Activated T-cell treated with anti-CD3 and anti-CD28 coated beads, Interleukin-2, amount 50 U/mL, for 72 hours (primary cell): ENCODE measurements at regions not wholly inside any gene's neighbourhood (a gene's known extent, or its start where the extent isn't known, plus 50 kb on each side); places are given as distances from the start of the nearest gene placed in this dataset.
"Not testable (repeated sequence)": the region's sequence is repeated elsewhere in the genome, so short reads cannot be mapped to it uniquely, and the experiment has no call there.

Experiments
- ATAC-seq, 2 donors: fragments of 150-1000 bp; cut with Tn5 transposase; replicated peaks in 1 of 2; 2 replicates each; pipeline ENCODE4 v1.10.0; 2021; ENCODE audit warnings: moderate library complexity in 2 of 2, mild to moderate bottlenecking in 1 of 2
- DNase-seq, 2 donors: peaks; one replicate each; pipeline ENCODE4 v3.0.0; 2021 to 2022; ENCODE audit warnings: mixed read lengths in 1 of 2
- H3K27ac Mint-ChIP-seq: one replicate; pipeline ENCODE4 v1.8.0; 2022; ENCODE audit warnings: mild to moderate bottlenecking, moderate library complexity, mixed read lengths
- H3K27me3 Mint-ChIP-seq: one replicate; pipeline ENCODE4 v1.8.0; 2022; ENCODE audit warnings: low read depth, mixed read lengths
- H3K36me3 Mint-ChIP-seq, 2 donors: one replicate each; pipeline ENCODE4 v1.8.0; 2022; ENCODE audit warnings: mixed read lengths in 2 of 2, mild to moderate bottlenecking in 1 of 2; ENCODE audit not compliant: insufficient read depth in 2 of 2
- H3K4me1 Mint-ChIP-seq: one replicate; pipeline ENCODE4 v1.8.0; 2022; ENCODE audit warnings: low read depth, mixed read lengths
- H3K4me3 Mint-ChIP-seq, 2 donors: one replicate each; pipeline ENCODE4 v1.8.0; 2022; ENCODE audit warnings: mild to moderate bottlenecking in 2 of 2, mixed read lengths in 2 of 2, moderate library complexity in 2 of 2
- H3K9me3 Mint-ChIP-seq, 2 donors: one replicate each; pipeline ENCODE4 v1.8.0; 2022; ENCODE audit warnings: mixed read lengths in 2 of 2

DNA sequence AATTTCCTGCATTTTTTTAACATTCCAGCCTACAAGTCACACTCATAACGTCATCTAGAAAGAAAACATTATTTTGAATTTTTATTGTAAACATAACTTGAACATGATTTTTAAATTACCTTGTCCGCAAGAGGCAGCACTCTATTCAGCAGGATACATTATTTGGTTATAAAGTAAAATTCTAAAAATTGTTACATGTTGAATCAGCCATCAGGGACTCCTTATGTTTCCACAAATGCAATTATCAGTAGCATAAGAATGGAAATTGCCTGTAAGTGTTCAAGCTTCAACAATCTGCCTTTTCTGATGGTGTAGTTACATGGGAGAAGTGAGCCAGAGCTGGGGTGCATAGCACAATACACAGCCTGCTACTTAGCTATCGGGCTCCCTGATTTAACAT, 97.5 kb downstream of the ZNF365 start:
- no peaks in the 10 kb centered on the region for H3K4me1 Mint-ChIP-seq

DNA sequence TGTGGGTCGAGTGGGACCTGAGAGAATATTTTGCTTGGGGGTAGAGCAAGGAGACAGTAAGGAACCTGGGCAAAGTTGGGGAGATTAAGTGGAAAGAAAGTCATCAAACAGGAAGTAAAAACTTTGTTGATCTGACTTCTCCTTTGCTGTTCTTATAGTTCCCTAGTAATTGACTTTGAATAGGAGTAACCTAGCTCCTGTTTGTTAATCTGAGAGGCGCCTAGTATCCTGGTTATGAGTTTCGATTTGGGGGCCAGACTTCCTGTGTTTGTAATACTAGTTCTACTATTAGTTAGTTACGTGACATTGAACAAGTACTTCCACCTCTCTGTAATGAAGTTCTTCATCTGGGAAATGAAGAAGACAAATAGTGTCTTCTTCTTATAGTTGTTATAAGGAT, 99.1 kb downstream of the ZNF365 start:
- no peak for DNase-seq
- Mint-ChIP-seq H3K4me3 (no peak overlapping the region), H3K4me1 (no peaks in the 10 kb centered on the region), H3K36me3 (no peaks in the 10 kb centered on the region), H3K27ac (no peak overlapping the region), H3K27me3 (no peaks in the 10 kb centered on the region), H3K9me3 (no peaks in the 10 kb centered on the region)
- ATAC-seq: no peak

More for the DNA sequence above, 97.5 kb downstream of the ZNF365 start:
- Mint-ChIP-seq H3K27me3 (no peaks in the 10 kb centered on the region), H3K4me3 (no peak overlapping the region), H3K9me3 (no peaks in the 10 kb centered on the region), H3K36me3 (no peaks in the 10 kb centered on the region), H3K27ac (no peak overlapping the region)
- no peak for ATAC-seq
- DNase-seq: no peak

DNA sequence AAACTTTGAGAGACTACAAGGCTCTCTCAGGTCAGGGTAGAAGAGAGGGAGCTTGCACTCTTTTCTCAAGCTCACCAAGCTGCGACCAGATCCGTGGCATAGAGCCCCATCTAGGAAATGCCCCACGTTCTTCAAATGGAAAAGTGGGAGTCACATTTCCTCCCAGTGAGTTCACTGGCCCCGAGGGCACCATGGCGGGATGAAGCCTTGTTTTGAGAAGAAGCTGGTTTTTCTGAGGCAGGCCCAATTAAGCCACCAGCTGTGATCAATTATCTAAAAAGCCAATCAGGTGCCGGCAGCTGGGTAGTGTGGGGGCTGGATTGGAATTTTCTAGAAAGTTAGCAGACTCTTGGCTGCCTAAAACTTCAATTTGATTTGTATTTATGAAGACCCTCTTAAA, 101.4 kb downstream of the ZNF365 start:
- no peaks in the 10 kb centered on the region for H3K9me3 Mint-ChIP-seq
- no peaks in the 10 kb centered on the region for H3K4me1 Mint-ChIP-seq
- peaks cover 11% of the 10 kb centered on the region for H3K27me3 Mint-ChIP-seq
- ATAC-seq (no peak), DNase-seq (no peak)
- no peak overlapping the region for H3K27ac Mint-ChIP-seq
- H3K36me3 Mint-ChIP-seq: no peaks in the 10 kb centered on the region
- no peak overlapping the region for H3K4me3 Mint-ChIP-seq

DNA sequence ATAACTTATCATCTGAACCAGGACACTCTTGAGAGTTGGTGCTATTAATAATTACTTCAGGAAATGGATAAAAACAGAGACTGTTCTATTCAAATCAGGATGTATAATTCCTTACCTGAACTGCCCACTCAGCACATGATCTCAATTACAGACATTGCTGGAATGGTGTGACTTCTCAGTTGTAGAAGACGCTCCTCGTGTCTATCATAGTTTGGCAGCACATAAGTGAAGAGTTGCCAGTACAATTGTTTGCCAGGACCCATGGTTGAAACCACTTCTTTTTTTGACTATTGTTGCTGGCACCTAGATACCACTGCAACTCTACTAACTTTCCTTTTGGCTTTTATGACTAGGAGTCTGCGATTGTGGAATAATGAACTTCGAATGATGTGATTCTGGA, 105.4 kb downstream of the ZNF365 start:
- DNase-seq: no peak
- Mint-ChIP-seq H3K4me3 (no peak overlapping the region), H3K4me1 (no peaks in the 10 kb centered on the region), H3K36me3 (no peaks in the 10 kb centered on the region), H3K27ac (no peak overlapping the region), H3K9me3 (peaks cover 0 to 2% of the 10 kb centered on the region in 2 donors), H3K27me3 (peaks cover 15% of the 10 kb centered on the region)
- no peak for ATAC-seq

DNA sequence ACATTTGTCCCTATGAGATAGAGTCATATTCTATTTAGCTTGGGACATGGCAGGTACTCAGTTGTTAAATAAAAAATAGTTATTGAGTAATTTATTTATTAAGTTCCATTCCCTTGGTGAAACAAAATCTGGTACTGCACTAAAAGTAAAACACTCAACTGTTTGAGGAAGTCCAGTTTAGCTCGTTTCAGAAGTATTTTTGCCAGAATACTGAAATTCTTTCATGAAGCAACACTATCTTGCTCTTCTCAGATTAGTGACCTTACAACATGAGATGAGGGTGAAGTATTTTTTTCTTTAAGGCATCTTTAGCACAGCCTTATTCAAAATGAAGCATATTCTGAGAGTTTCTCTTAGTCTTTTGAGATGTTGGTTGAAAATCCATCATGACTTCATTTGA, 106.0 kb downstream of the ZNF365 start:
- H3K9me3 Mint-ChIP-seq: peaks cover 0 to 2% of the 10 kb centered on the region in 2 donors
- no peak overlapping the region for H3K4me3 Mint-ChIP-seq
- H3K27ac Mint-ChIP-seq: no peak overlapping the region
- DNase-seq (no peak), ATAC-seq (no peak)
- H3K27me3 Mint-ChIP-seq: peaks cover 17% of the 10 kb centered on the region
- no peaks in the 10 kb centered on the region for H3K36me3 Mint-ChIP-seq
- H3K4me1 Mint-ChIP-seq: no peaks in the 10 kb centered on the region

DNA sequence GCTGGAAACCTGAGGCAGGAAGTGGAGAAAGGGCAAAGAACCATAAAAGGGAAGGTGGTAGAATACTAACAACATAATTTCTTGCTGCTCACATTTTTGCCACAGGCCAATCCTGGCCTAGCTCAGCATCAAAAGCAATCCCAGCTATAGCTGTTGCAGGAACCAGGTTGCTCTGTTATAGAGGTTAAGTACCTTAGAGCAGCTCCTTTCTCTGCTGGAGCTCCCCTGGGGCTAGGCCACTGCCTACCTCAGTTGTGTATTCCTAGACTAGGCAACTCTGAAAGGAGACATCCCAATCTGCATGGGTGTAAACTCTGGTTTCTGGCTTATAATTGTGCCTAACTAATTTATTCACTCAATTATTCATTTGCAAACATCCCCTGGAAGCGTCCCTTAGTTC, 108.4 kb downstream of the ZNF365 start:
- no peak for DNase-seq
- H3K36me3 Mint-ChIP-seq: no peaks in the 10 kb centered on the region
- H3K4me1 Mint-ChIP-seq: no peaks in the 10 kb centered on the region
- peaks cover 0 to 2% of the 10 kb centered on the region in 2 donors for H3K9me3 Mint-ChIP-seq
- peaks cover 17% of the 10 kb centered on the region for H3K27me3 Mint-ChIP-seq
- no peak overlapping the region for H3K4me3 Mint-ChIP-seq
- ATAC-seq: no peak
- no peak overlapping the region for H3K27ac Mint-ChIP-seq

DNA sequence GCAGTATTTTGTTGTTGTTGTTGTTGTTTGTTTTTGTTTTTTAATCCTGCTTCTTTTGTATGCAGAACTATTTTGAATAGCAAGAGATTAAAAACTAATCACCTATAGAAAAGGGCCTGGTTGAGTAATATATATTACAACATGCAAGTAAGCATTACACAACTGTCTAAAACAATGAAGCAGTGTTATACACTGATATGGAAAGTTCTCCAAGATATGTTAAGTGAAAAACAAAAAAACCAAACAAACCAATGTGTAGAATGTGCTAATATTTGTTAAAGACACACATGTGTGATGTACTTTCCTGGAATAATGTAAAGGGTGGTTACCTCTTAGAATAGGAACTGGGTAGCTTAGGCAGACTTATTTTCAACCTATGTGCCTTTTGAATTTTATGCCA, 117.4 kb downstream of the ZNF365 start:
- no peak for DNase-seq
- Mint-ChIP-seq H3K36me3 (no peaks in the 10 kb centered on the region), H3K4me1 (no peaks in the 10 kb centered on the region), H3K27me3 (peaks cover 9% of the 10 kb centered on the region), H3K4me3 (no peak overlapping the region), H3K27ac (no peak overlapping the region), H3K9me3 (no peaks in the 10 kb centered on the region)
- ATAC-seq: no peak

DNA sequence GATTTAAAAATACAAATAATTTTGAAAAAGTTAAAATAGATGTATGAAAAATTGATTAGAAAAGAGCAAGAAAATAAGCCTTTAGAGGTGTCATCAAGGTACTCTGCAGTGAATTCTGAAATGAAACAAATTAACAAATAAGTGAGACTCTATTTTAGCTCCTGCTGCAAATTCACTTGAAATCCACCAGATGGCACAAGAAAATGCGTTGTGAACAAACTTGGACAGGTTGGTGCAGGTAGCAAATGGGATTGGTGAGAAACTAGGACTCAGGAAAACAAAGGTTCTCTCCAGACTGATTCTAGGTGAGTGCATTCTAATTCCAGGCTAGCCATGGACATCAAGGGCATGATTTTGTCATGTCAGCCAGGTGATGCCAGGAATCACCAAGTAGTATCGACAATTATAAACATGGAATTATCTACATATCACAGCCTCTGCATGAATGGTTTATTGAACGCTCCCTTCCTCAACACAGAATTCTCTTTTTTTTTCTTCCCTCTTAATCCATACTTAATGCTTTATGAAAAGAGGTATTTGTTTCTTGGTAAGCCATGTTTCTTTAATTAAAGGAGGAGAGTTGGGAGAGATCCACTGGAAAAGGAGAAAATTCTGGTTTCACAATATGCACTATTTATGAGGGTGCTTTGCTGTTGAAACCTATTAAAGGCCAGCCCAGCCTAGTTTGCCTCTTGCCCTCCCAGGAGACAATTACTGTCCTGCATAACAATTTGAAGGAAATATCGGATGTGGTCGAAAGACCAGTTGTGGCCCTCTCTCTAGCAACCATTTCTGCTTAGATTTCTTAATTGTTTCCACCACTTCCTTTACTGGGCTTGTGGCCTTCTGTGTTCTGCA, 118.1 kb downstream of the ZNF365 start:
- ATAC-seq (no peak), DNase-seq (no peak)
- Mint-ChIP-seq H3K27me3 (peaks cover 9% of the 10 kb centered on the region), H3K4me3 (no peak overlapping the region), H3K9me3 (no peaks in the 10 kb centered on the region), H3K4me1 (no peaks in the 10 kb centered on the region), H3K36me3 (no peaks in the 10 kb centered on the region), H3K27ac (no peak overlapping the region)

DNA sequence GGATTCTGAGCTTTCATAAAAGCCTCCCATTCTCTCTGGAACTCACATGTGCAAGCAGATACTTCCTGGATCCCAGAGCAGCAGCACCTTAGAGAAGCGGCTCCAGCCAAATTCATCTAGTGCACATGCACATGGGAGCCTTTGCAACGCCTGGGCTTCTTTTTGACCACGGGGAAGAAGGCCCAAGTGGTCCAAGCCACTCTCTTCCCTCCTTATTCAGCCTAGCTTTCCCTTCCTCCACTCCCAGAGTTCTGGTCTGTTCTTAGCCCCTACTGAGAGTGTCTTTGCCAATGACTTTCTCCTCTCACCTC, 118.7 kb downstream of the ZNF365 start:
- ATAC-seq (no peak), DNase-seq (no peak)
- H3K36me3 Mint-ChIP-seq: no peaks in the 10 kb centered on the region
- no peaks in the 10 kb centered on the region for H3K9me3 Mint-ChIP-seq
- H3K27me3 Mint-ChIP-seq: peaks cover 9% of the 10 kb centered on the region
- no peak overlapping the region for H3K27ac Mint-ChIP-seq
- H3K4me1 Mint-ChIP-seq: no peaks in the 10 kb centered on the region
- no peak overlapping the region for H3K4me3 Mint-ChIP-seq

DNA sequence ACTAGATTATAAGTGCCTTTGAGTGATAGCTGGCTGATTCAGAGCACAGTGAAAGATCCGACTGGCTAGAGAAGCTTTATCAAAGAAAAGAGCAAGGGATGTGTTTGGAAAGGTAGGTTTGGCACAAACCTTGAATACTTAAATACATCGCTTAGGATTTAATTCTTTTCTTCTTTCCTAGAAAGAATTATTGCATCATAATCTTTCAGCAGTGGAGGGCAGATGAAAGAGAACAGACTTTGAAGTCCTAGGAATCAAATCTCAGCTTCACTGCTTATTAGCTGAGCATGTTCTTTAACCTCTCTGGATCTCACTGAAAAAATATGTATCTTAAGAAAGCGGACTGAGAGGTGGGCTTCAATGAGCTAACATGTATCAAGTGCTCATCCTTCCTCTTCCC, 122.8 kb downstream of the ZNF365 start:
- H3K4me3 Mint-ChIP-seq: no peak overlapping the region
- no peak overlapping the region for H3K27ac Mint-ChIP-seq
- H3K4me1 Mint-ChIP-seq: no peaks in the 10 kb centered on the region
- no peak for ATAC-seq
- peaks cover 24% of the 10 kb centered on the region for H3K27me3 Mint-ChIP-seq
- H3K9me3 Mint-ChIP-seq: no peaks in the 10 kb centered on the region
- H3K36me3 Mint-ChIP-seq: no peaks in the 10 kb centered on the region
- DNase-seq: no peak

DNA sequence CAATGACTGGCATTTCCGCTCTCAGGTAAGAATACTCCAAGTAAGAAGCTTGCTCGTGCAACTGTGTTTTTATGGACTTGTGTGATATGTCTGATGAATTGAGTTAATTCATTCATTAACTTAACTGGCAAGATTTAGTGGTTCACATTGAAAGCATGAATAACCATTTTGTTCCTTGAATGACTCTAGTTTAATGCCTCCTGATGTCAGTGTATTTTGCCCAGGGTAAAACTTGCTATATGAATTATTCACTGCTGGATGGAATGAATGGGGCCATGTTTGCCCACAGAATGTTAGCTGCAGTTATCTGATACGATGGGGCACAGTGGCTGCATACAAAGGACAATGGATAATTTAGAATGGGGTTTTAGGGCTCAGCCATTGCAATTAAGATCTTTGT, 124.1 kb downstream of the ZNF365 start:
- no peak overlapping the region for H3K27ac Mint-ChIP-seq
- H3K4me3 Mint-ChIP-seq: no peak overlapping the region
- no peaks in the 10 kb centered on the region for H3K9me3 Mint-ChIP-seq
- peaks cover 24% of the 10 kb centered on the region for H3K27me3 Mint-ChIP-seq
- no peaks in the 10 kb centered on the region for H3K4me1 Mint-ChIP-seq
- ATAC-seq: no peak
- DNase-seq: no peak
- H3K36me3 Mint-ChIP-seq: no peaks in the 10 kb centered on the region

DNA sequence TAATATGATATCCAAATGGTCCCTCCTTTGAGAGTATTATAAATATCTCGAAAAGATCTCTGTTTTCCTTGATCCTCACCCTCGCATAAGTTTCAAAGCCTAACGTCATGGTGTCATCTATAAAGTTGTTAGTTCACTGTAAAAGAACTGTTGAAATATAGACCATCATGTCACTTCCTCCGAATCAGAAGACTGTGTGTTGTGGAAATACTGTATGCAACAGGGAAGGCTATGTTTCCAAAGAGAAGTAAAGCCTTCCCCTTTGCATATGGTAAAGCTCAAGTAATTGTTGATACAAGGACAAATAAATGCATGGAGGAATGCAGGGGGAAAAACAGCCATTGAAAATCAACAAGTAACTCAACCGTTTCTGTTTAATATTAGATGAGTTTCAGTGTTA, 125.9 kb downstream of the ZNF365 start:
- not testable (repeated sequence) for ATAC-seq, H3K27ac Mint-ChIP-seq, H3K4me3 Mint-ChIP-seq, DNase-seq, H3K36me3 Mint-ChIP-seq, H3K9me3 Mint-ChIP-seq, H3K4me1 Mint-ChIP-seq
- H3K27me3 Mint-ChIP-seq: peaks cover 24% of the 10 kb centered on the region

DNA sequence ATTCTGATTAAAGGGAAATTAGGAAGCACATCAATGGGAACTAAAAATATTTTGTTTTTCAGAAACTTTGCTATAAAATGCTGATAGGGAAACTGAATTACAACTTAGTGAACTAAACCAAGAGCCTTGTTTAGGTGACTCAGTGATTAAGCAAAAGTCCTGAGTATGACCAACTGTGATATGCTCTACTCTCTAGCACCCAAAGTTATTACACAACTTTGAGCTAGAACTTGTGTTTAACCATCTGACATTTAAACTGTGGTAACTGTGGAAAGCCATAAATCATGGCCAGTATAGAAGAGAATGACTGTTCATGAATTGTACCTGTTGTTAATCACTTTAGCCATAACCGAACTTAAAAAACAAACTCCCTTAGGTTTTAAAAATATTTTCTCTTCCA, 127.4 kb downstream of the ZNF365 start:
- peak in 1 of 2 donors; percentile 35 for ATAC-seq
- Mint-ChIP-seq H3K4me1 (no peaks in the 10 kb centered on the region), H3K9me3 (no peaks in the 10 kb centered on the region)

DNA sequence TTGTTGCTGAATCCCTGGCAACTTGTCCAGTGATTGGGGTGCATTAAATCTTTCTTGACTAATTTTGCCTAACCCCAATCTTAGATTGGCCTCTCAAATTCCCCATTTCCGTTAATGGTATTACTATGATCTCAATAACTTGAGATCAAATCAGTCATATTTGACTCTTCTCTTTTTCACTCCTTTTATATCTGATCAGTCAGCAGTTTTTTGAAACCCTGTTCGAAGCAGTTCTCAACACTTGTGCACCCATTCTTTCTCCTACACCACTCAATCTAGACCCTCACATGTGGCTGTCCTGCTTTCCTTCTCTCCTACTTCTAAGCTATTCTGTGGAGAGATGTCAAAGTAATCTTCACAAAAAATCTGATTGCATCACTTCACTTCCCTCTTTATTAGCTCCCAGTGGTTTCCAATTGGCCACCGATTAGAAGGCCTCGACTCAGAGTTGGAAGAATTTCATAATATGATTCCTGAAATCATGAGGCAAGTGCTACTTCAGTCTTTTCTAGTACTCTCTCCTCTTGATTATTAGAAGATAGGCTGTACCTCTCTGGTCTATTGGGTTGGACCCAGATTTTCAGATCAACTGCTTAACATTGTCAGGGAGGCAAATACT, 128.9 kb downstream of the ZNF365 start:
- Mint-ChIP-seq H3K27me3 (peaks cover 14% of the 10 kb centered on the region), H3K27ac (no peak overlapping the region), H3K36me3 (no peaks in the 10 kb centered on the region), H3K9me3 (no peaks in the 10 kb centered on the region), H3K4me3 (no peak overlapping the region), H3K4me1 (no peaks in the 10 kb centered on the region)
- DNase-seq (no peak), ATAC-seq (no peak)

More for the DNA sequence above, 127.4 kb downstream of the ZNF365 start:
- H3K4me3 Mint-ChIP-seq: no peak overlapping the region
- DNase-seq: no peak
- H3K27me3 Mint-ChIP-seq: peaks cover 14% of the 10 kb centered on the region
- H3K27ac Mint-ChIP-seq: no peak overlapping the region
- no peaks in the 10 kb centered on the region for H3K36me3 Mint-ChIP-seq
